ENCODE measurements at regions not wholly inside any gene's neighbourhood (a gene's known extent, or its start where the extent isn't known, plus 50 kb on each side); places are given as distances from the start of the nearest gene placed in this dataset.
"Not testable (repeated sequence)": the region's sequence is repeated elsewhere in the genome, so short reads cannot be mapped to it uniquely, and the experiment has no call there.

GRCh38 chr18:35811896-35812295 lies 160.6 kb upstream of the RMP24 start:
- Histone ChIP-seq H3K4me3 (no peak overlapping the region), H3K4me1 (no peaks in the 10 kb centered on the region), H3K27me3 (peaks cover 0 to 3% of the 10 kb centered on the region in 2 donors), H3K36me3 (no peaks in the 10 kb centered on the region), H3K27ac (no peak overlapping the region), H3K9me3 (peaks cover 0 to 3% (median 0%) of the 10 kb centered on the region in 3 donors)
- DNase-seq = no peak
- no peak for TF ChIP-seq CTCF (IDR thresholded peaks at IDR 0.05)
- intact Hi-C loops (cut with DNase I; ENCODE audit: low total_unique reads) = no loop called here

- H3K9me3 ChIP-seq; intact Hi-C loops (cut with DNase I; ENCODE audit: low total_unique reads); H3K27me3 ChIP-seq: not testable (repeated sequence)
Observed at GRCh38 chr18:35815011-35815410, 157.5 kb upstream of the RMP24 start.

GRCh38 chr18:35816003-35816402 lies 156.5 kb upstream of the RMP24 start:
- Histone ChIP-seq H3K4me3 (no peak overlapping the region), H3K4me1 (no peaks in the 10 kb centered on the region), H3K27me3 (peaks cover 0 to 9% of the 10 kb centered on the region in 2 donors), H3K27ac (no peak overlapping the region), H3K9me3 (peaks cover 0 to 3% (median 0%) of the 10 kb centered on the region in 3 donors), H3K36me3 (no peaks in the 10 kb centered on the region)
- no peak for TF ChIP-seq CTCF (IDR thresholded peaks at IDR 0.05)
- intact Hi-C loops (cut with DNase I; ENCODE audit: low total_unique reads) = no loop called here
- no peak for DNase-seq

More at GRCh38 chr18:35815011-35815410, 157.5 kb upstream of the RMP24 start:
- H3K4me1 ChIP-seq, H3K4me3 ChIP-seq, H3K27ac ChIP-seq, DNase-seq, H3K36me3 ChIP-seq: not testable (repeated sequence)

GRCh38 chr18:35817604-35818352 lies 154.7 kb upstream of the RMP24 start:
- intact Hi-C loops (cut with DNase I; ENCODE audit: low total_unique reads) = no loop called here
- Histone ChIP-seq H3K27ac (no peak overlapping the region), H3K4me1 (no peaks in the 10 kb centered on the region), H3K27me3 (peaks cover 0 to 9% of the 10 kb centered on the region in 2 donors), H3K4me3 (no peak overlapping the region), H3K36me3 (no peaks in the 10 kb centered on the region), H3K9me3 (peaks cover 0 to 3% (median 0%) of the 10 kb centered on the region in 3 donors)
- no peak for TF ChIP-seq CTCF (IDR thresholded peaks at IDR 0.05)
- DNase-seq = no peak

- H3K9me3 ChIP-seq = peaks cover 0 to 3% (median 0%) of the 10 kb centered on the region in 3 donors
- TF ChIP-seq CTCF (IDR thresholded peaks at IDR 0.05) = no peak
- no peaks in the 10 kb centered on the region for H3K4me1 ChIP-seq
- no peak overlapping the region for H3K4me3 ChIP-seq
- no peaks in the 10 kb centered on the region for H3K36me3 ChIP-seq
- intact Hi-C loops (cut with DNase I; ENCODE audit: low total_unique reads) = no loop called here
- DNase-seq = no peak
- H3K27me3 ChIP-seq = peaks cover 0 to 9% of the 10 kb centered on the region in 2 donors
- H3K27ac ChIP-seq = no peak overlapping the region
Observed at GRCh38 chr18:35818353-35818667, 154.2 kb upstream of the RMP24 start.

GRCh38 chr18:35822413-35822812 lies 150.1 kb upstream of the RMP24 start:
- H3K4me3 ChIP-seq = no peak overlapping the region
- no peaks in the 10 kb centered on the region for H3K36me3 ChIP-seq
- intact Hi-C loops (cut with DNase I; ENCODE audit: low total_unique reads) = no loop called here
- H3K27ac ChIP-seq = no peak overlapping the region
- DNase-seq = no peak
- peaks cover 0 to 8% of the 10 kb centered on the region in 2 donors for H3K27me3 ChIP-seq
- TF ChIP-seq CTCF (IDR thresholded peaks at IDR 0.05) = no peak
- H3K9me3 ChIP-seq = no peaks in the 10 kb centered on the region
- no peaks in the 10 kb centered on the region for H3K4me1 ChIP-seq

Data from tibial artery (tissue), 4 donors.